ENCODE measurements at regions not wholly inside any gene's neighbourhood (a gene's known extent, or its start where the extent isn't known, plus 50 kb on each side); places are given as distances from the start of the nearest gene placed in this dataset.

DNA sequence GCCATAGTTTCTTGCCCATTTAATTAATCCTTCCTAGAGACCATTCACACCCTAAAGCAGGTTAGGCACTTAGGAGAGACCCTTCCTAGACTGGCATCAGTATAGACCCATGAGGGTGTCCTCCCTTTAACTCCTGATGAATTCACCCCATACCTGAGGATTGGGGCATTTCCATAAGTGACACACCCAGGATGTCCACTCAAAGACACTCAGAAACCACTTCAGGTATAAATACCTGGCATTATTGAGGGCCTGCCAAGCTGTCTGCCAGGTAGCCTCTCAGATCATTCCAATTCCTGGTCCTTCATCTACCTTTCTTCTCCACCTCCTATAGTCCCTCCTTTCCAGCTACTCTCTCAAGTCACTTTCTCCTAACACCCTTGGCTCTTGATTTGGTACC is 57.5 kb upstream of the SLC14A2 start:
- no peak for TF ChIP-seq CTCF (conservative IDR thresholded peaks at IDR 0.05; ENCODE audit: low read depth, low read length)
- no peak for TF ChIP-seq EZH2 (IDR thresholded peaks at IDR 0.05; ENCODE audit: low read length, unreplicated experiment)
- TF ChIP-seq EZH2phosphoT487 (IDR thresholded peaks at IDR 0.05; ENCODE audit: borderline replicate concordance, low read length), result no peak

Measured in PC-3 (cell line).